ENCODE measurements at regions not wholly inside any gene's neighbourhood (a gene's known extent, or its start where the extent isn't known, plus 50 kb on each side); places are given as distances from the start of the nearest gene placed in this dataset.

DNA sequence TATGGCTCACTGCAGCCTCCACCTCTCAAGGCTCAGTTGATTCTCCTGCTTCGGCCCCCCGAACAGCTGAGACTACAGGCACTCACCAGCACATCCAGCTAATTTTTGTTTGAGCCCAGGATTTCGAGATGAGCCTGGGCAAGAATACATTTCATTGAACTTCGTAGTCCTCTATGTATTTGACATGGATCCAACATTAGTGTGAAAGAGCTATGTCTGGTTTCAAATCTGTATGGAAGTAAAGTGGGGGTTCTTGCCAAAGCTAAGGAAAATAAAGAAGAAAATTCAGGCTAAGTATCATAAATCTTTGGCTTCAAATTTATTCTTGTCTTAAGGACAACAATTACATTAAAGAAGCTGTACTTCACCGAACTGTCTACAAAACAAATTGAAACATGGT, 1291.7 kb upstream of the CRIM1 start:
- in situ Hi-C loops (cut with HindIII; ENCODE audit: low sequenced_read_pairs): no loop called here

DNA sequence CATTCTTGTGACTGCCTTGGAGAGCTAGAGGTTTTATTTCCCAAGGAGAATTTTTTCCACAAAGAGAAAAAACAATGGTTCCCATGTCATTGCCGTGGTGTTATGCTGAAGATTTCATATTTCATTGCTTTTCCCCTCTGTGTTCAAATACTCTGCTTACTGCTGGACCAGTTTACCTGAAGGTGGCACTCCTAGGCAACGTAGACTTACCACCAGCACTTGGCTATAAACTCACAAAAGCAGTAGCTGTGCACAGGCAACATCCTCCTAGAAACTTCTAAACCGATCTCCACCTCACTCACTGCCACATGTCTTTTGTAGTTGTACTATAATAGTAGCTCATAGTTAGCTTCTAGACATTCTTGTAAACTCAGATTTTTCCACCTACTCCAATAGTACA, 1319.7 kb upstream of the CRIM1 start:
- in situ Hi-C loops (cut with HindIII; ENCODE audit: low sequenced_read_pairs): no loop called here

DNA sequence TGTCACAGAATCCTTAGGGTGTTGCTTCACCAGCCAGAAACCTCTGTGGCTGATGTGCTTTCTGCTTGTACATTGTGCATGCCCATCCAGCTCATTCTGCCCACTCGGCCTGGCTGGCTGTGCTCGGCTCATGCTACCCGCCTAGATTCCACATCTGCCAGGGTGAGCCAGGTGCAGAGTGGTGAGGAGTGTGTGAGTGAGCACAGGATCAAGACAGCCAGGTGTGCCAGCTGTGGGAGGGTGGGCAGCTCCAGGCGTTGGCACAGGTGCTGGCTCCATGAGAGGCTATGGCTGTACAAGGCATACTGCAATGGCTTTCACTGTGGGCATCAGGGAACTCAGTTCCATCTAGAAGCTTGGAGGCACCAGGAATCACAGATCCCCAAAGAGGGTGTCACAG, 1321.8 kb upstream of the CRIM1 start:
- in situ Hi-C loops (cut with HindIII; ENCODE audit: low sequenced_read_pairs): no loop called here

DNA sequence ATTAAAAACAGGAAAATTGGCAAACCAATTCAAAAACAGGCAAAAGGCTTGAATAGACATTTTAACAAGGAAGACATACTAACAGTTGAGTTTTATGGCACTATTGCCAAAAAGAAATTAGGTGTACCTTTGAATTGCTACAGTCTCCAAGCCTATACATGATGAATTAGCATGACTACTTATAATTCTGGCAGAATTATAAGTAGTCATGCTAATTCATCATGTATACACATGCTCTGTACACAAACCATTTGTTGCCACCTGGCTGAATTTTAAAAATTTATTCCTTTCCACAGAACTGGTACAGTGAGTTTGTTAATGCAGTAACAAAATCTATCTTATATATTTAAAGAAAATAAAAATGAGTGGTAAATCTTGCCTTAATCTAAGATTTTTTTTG, 1332.0 kb upstream of the CRIM1 start:
- in situ Hi-C loops (cut with HindIII; ENCODE audit: low sequenced_read_pairs): no loop called here

DNA sequence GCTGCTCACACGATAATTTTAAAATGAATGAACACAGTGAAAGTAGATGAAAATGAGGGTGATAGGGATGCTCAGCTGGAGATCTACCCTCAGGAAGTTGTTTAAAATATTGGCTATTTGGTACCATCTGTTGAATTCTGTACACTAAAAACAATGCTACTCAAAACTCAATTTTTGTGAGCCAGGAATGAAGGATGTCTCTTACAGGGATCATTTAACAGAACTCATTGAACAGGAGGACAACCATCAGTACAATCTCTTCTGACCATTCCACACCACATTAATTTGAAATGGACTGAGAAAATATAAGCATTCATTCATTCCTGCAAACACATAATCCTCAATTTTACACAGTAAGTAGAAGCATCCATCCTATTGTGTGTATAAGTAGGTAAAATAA, 1355.1 kb upstream of the CRIM1 start:
- in situ Hi-C loops (cut with HindIII; ENCODE audit: low sequenced_read_pairs): no loop called here

DNA sequence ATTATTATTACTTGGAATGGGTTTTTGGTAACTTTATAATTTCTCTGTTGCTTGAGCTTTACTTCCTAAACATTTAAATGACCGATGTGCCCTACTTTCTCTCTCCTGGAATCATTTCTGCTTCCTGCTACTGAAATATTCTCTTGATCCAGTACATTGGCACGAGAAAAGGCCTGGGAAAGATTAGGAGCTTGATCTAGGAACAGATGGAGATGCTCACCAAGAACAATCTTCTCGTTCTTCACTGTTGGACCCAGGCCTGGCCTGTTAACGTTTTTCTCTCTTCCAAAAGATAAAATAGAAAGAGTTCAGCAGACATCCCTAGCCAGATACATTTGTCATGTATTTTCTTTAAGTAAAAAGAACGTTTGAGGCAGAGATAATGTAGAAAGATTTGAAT, 1356.8 kb upstream of the CRIM1 start:
- in situ Hi-C loops (cut with HindIII; ENCODE audit: low sequenced_read_pairs): no loop called here

DNA sequence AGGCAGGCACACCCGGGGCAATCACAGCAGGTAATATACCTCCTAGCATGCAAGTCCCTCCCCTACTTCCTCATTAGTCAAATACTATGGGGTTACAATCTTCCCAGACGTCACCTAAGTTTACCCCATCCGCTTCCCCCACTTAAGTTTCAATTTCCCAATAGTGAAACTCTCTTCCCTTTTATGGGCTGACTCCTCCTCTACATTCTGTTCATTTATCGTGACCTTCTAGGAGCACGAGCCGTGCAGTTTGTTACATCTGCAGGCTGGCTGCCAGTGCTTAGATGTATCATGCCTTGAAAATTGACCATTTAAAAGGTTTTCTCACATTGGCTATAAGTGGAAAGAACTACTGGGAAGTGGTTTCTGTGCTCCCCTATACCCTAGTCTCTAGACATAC, 1357.8 kb upstream of the CRIM1 start:
- in situ Hi-C loops (cut with HindIII; ENCODE audit: low sequenced_read_pairs): no loop called here

DNA sequence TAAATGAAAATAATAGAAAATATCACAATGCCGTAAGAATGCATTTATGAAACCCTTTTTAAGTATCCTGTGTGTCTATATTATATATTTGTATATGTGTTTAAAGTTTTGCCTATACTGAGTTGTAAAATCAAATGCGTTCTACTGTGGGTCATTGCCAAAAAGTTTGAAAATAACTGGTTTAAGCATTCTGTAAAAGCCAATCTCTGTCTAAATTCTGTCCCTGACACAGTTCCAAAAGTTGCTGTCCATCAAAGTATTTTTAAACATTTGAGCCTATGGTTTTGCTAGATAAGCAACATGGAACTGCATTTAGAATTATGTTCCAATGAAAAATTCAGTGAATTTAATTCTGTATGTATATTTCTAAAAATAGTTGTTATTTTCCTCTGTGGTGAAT, 1360.4 kb upstream of the CRIM1 start:
- in situ Hi-C loops (cut with HindIII; ENCODE audit: low sequenced_read_pairs): no loop called here

DNA sequence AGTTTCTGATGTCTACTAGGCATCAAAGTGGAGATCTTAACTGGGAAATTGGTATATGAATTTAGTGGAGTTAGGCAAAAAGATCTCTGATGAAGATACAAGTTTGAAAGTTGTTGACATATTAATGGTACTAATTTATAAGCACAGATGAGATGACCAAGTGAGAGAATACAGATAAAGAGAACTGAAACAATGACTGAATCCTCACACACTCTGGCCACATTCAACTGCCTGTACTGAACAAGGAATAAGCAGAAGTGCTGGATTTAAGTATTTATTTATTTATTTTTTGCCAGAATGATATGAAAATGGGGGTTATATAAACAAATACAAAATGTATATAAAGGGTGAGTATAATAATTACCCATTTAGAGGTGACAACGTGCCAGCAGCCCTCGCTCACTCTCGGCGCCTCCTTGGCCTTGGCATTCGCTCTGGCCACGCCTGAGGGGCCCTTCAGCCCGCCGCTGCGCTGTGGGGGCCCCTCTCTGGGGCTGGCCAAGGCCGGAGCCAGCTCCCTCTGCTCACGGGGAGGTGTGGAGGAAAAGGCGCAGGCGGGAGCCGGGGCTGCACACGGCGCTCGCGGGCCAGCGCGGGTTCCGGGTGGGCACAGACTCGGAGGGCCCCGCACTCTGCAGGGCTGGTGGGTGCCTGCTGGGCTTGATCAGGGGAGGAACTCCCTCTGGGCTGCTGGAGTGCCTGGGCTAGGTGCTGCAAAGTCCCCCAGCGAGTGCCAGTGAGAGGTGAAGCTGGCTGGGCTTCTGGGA, 1363.9 kb upstream of the CRIM1 start:
- in situ Hi-C loops (cut with HindIII; ENCODE audit: low sequenced_read_pairs): no loop called here

DNA sequence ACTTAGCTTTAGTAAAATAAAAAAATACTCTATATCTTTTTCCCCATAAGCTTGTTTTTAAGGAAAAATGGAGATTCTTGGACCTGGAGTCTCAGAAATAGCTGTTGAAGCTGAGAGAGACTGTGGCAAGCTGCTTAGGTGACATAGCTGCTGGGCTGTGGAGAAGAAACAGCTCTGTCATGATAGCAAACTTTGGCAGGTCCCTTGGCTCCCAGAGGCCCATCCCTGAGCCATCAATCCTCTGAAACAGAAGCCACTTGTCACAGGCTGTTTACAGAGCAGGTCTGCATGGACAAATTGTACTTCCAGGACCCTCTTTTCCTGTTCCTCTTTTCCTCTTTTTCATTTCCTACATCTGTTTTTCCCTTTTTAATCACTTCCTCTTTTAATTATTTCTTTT, 1370.1 kb upstream of the CRIM1 start:
- in situ Hi-C loops (cut with HindIII; ENCODE audit: low sequenced_read_pairs): no loop called here

DNA sequence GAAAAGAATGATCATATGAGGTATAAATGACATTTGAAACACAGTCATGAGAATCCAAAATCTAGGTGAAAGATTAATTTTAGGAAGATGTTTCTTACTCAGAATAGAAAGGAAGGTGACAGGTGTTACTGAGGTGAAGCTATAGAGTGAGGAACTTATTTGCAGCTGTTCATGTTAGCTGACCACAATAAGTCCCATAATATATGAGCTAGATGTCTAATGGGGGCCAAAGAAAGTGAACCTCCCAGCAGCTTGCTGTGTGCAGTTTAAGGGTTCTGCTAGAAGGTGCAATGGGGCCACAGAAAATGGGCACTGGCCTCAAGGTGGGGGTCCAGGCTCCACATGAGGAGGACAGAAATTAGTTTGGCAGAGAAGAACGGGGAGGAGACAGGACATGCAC, 1374.9 kb upstream of the CRIM1 start:
- in situ Hi-C loops (cut with HindIII; ENCODE audit: low sequenced_read_pairs): no loop called here

DNA sequence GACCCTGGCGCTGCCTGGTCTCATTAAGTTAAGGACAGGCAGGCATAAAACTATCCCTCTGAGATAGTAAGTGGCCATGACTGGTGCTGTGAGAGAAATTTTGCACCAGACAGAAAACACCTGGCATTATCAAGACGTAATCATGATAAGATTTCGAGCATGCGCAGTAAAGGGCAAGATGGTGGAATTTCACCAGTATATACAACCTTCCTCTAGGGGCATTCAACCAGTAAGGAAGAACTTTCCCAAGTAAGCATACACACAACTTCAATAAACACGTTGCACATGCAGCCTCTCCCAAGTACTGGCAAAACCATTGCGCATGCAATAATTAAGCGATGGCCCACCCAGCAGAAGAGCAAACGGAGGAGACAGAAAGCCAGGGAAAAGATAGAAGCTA, 1376.4 kb upstream of the CRIM1 start:
- in situ Hi-C loops (cut with HindIII; ENCODE audit: low sequenced_read_pairs): no loop called here

DNA sequence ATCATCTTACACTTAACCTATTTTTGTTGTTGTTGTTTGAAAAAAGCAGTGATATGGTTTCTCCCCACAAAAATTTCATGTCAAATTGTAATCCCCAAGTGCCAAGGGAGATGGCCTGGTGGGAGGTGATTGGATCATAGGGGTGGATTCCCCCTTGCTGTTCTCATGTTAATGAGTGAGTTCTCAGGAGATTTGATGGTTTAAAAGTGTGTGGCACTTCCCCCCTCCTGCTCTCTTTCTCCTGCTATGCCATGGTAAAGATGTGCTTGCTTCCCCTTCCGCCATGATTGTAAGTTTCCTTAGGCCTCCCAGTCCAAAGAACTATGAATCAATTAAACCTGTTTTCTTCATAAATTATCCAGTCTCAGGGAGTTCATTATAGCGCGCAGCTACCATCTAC, 1362.7 kb upstream of the FAM98A start:
- in situ Hi-C loops (cut with HindIII; ENCODE audit: low sequenced_read_pairs): no loop called here

DNA sequence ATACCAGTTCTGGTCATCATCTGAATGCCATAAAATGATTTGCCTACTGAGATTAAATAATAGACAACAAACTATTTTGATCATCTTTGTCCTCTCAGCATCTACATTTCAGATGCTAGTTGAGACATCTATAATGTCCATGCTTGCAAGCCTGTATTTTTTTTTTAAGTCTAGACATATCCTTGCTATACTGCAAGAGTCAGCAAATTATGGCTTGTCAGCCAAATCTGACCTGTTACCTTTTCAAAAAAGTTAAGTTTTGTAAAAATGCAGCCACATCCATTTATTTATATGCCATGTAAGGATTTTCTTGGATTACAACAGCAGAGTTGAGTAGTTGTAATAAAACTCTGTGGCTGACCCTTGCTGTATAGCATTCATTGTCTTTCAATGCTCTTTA, 1355.7 kb upstream of the FAM98A start:
- in situ Hi-C loops (cut with HindIII; ENCODE audit: low sequenced_read_pairs): no loop called here

DNA sequence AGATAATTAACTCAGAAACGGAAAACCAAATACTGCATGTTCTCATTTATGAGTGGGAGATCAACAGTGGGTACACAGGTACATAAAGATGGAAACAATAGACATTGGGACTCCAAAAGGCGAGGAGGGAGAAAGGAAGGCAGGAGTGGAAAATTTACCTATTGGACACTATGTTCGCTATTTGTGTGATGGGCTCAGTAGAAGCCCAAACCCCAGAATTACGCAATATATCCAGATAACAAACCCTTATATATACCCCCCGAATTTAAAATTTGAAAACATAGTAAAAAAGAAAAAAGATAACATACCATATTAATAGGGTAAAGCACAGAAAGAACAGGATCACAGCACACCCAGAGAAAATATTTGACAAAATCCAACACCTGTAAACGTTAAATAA, 1351.7 kb upstream of the FAM98A start:
- in situ Hi-C loops (cut with HindIII; ENCODE audit: low sequenced_read_pairs): no loop called here

DNA sequence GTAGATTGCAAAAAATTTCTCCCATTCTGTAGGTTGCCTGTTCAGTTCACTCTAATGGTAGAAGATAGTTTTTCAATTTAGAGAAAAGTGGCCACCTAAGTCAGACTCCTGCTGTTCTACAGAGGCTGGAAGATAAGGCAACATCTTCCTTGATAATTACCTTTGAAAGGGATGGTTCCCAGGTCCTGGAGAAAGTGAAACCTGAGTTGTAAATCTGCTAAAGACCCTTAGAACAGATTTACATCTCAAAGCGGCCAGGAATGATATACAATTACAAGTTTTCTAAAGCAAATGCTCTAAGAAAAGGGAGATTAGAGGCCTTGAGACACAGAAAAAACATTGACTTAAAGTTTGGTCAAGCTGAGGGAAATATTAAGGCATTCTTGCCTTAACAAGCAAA, 1350.2 kb upstream of the FAM98A start:
- in situ Hi-C loops (cut with HindIII; ENCODE audit: low sequenced_read_pairs): no loop called here

DNA sequence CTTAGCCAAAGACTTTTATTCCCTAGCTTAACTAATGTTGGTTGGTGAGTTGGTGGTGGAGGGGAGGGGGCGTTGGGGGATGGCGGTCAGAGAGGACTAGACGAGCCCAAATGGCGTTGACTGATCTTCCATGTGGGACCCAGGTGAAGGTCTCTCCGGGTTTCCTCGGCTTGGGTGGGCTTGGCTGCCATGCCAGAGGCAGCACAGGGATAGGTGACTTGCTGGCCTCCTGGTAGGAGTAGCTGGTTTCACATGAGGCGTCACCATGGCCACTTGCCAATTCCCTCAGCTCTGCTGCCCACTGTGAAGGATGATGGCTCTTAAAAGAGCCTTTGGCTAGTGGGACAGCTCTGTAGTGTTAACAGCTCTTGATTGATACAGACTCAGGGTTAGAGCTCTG, 1337.0 kb upstream of the FAM98A start:
- in situ Hi-C loops (cut with HindIII; ENCODE audit: low sequenced_read_pairs): no loop called here

DNA sequence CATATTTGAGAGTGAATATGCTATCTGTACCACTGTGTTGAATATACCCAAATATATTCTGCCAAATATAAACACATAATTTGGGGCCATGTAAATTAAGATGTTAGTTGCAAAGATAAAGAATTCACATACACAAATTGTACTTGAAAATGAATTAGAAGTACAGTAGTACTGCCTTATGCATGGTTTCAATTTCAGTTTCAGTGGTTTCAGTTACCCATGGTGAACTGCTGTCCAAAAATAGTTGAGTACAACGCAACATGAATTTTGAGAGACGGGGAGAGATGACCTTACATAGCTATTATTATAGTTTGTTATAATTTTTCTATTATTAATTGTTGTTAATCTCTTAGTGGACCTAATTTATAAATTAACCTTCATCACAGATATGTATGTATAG, 1313.0 kb upstream of the FAM98A start:
- in situ Hi-C loops (cut with HindIII; ENCODE audit: low sequenced_read_pairs): no loop called here

DNA sequence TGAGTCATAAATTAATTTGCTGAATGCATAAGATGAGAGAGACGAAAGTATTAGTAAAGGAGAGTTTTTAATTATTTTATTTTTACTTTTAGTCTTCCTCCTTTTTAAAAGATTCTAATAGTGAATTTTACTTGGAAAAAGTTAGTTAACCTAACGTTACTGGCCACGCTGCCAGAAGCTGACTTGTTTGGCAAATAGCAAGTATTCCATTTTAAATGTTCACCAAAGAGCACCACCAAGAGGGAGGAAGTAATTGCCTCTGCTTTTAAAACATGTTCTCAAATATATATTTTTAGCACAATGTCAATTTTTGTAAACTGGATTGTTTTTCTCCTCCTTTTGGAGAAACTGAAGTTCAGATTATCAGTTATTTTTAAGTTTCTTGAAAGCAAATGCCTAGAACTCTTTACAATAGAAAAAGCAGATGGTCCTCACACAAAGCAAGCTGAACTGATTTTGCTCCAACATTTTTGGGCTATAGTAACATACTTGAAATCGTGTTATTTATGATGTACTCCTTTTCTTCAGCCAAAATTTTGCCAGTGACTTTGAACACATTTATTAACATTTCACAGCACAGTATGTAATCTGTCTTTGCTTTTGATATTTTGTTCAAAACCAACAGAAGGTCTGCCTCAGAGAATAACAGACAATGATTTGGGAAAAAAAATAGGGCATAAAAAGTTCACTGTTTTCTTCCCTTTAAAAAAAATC, 1311.0 kb upstream of the FAM98A start:
- in situ Hi-C loops (cut with HindIII; ENCODE audit: low sequenced_read_pairs): no loop called here

DNA sequence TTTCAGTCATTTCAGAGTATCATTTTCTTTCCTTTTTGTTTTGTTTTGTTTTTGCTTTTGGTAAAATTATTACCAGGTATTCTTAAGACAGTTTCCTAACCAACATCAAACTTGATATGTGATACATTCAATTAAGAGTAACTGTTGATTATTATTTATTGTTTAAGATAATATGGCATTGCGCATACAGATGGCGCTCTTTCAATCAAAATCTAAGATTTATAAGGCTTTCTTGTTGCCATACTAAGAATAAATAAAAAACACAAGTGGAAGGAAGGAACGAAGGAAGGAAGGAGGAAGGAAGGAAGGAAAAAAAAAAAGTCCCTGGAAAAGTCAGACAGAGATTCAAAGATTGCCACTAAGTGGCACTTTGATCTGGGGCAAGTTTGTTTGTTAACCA, 1308.7 kb upstream of the FAM98A start:
- in situ Hi-C loops (cut with HindIII; ENCODE audit: low sequenced_read_pairs): no loop called here

DNA sequence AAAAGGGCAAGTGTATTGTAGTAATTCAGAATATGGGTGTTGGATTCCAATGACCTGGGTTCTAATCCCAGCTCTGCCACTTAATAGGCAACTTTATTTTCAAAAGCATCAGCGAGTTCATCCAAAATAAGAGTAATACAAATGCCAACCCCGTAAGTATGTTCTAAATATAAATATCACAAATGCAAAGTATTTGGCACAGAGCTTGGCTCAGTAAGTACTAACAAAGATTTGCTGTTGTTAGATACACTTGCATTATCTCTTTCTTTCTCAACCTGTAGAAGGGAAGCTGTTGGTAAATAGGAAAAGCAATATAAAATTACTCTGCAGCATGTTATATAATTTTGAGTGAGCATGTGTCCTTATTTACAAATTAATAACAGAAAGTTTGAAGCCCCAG, 1302.6 kb upstream of the FAM98A start:
- in situ Hi-C loops (cut with HindIII; ENCODE audit: low sequenced_read_pairs): no loop called here

DNA sequence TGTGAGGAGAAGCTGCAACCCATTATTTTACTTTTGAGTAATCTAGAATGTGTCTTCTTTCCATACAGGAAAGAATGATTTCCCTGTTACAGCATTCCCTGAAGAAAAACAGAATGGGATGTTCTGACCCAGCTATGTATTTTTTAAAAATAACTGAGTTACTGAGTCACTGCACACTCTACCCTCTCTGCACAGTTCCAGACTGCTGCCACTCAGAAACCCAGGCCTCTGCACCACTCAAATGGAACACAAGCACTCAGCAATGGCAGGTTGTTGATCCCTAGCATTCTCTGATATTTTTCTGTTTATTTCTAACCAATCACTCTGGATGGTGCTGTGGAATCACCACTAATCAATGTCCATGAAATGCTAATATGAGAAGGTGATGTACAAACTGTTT, 1300.0 kb upstream of the FAM98A start:
- in situ Hi-C loops (cut with HindIII; ENCODE audit: low sequenced_read_pairs): no loop called here

DNA sequence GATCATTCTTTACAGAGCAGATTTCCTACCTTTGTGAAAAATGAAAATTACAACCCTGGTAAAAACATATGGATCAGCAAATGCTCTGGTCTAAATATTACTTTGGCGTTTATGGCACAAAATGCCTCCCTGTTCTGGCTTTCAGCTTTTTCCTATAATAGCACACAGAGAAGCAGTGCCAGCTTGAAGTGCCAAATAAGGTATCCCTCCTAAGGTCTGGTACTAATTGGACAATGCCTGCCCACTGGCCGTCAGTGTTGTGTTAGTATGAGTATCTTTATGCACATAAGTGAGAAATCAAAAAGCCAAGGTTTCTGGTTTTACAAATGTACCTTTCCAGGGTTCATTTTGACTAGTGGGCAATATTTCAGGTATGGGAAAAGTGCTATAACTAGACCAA, 1293.7 kb upstream of the FAM98A start:
- in situ Hi-C loops (cut with HindIII; ENCODE audit: low sequenced_read_pairs): no loop called here

Measured in DLD1 (cell line).